ENCODE measurements at regions not wholly inside any gene's neighbourhood (a gene's known extent, or its start where the extent isn't known, plus 50 kb on each side); places are given as distances from the start of the nearest gene placed in this dataset.

- no peaks in the 10 kb centered on the region for H3K36me3 ChIP-seq (ENCODE audit: control insufficient read depth in 2 of 2, extremely low read depth in 1 of 2, insufficient read depth in 2 of 2, low read length in 2 of 2)
- BruUV-seq (replicated peaks), result no TSS peak
- DNase-seq (ENCODE audit: low read depth, low spot score), result no peak
- H3K4me1 ChIP-seq (ENCODE audit: control insufficient read depth, extremely low read depth, insufficient read depth, low read length), result no peaks in the 10 kb centered on the region
- dilution Hi-C loops (cut with MboI; ENCODE audit: extremely low pct_ligation_motif_present, low sequenced_read_pairs), result no loop called here
- H3K27me3 ChIP-seq (ENCODE audit: control insufficient read depth in 2 of 2, insufficient read depth in 2 of 2, low read length in 2 of 2), result no peaks in the 10 kb centered on the region
- no peak overlapping the region for H3K9ac ChIP-seq (replicated peaks; ENCODE audit: extremely low read depth, insufficient read depth, low read length)
- H3K4me3 ChIP-seq (replicated peaks in 1 of 3; ENCODE audit: insufficient read depth in 1 of 3, low read depth in 1 of 3, low read length in 3 of 3), result no peak overlapping the region
- no peak overlapping the region for H2AFZ ChIP-seq (ENCODE audit: low read depth, low read length)
- ChIA-PET POLR2A (no interaction called here), CTCF (interaction anchor here (0.7 to 1.9 kb wide), 4 partner anchors 9 to 201 kb away, joined by 3 to 5 read pairs (median 4); no protein-coding TSS in a partner anchor)
- no peaks in the 10 kb centered on the region for H4K20me1 ChIP-seq (replicated peaks; ENCODE audit: control insufficient read depth, extremely low read depth, insufficient read depth, low read length)
- H3K9me3 ChIP-seq (replicated peaks; ENCODE audit: control insufficient read depth, insufficient read depth, low read length), result no peaks in the 10 kb centered on the region
- no peak overlapping the region for H3K27ac ChIP-seq (ENCODE audit: insufficient read depth, low read depth, low read length)
- TF ChIP-seq GATA2 (IDR thresholded peaks at IDR 0.05; ENCODE audit: insufficient read depth, insufficient read length, low read depth, low read length) (no peak), POLR2AphosphoS5 (IDR thresholded peaks at IDR 0.05; ENCODE audit: insufficient read depth, low read depth, low read length) (no peak), JUN (IDR thresholded peaks at IDR 0.05; ENCODE audit: borderline replicate concordance, insufficient read depth, insufficient read length, low read depth) (no peak), POLR2A (IDR thresholded peaks at IDR 0.05; ENCODE audit: low read depth, low read length) (no peak), MYC (IDR thresholded peaks at IDR 0.05; ENCODE audit: low read depth, low read length) (no peak), FOS (IDR thresholded peaks at IDR 0.05; ENCODE audit: borderline replicate concordance, insufficient read depth, low read length) (no peak), CTCF (IDR thresholded peaks at IDR 0.05; ENCODE audit: extremely low read depth in 1 of 2, insufficient read depth in 1 of 2, low read depth in 1 of 2, low read length in 2 of 2) (no peak), MAX (IDR thresholded peaks at IDR 0.05; ENCODE audit: insufficient read depth, insufficient read length) (no peak), EZH2 (IDR thresholded peaks at IDR 0.05; ENCODE audit: borderline replicate concordance, low read depth, low read length, severe bottlenecking) (no peak)
- H3K79me2 ChIP-seq (ENCODE audit: control insufficient read depth, insufficient read depth, low read length), result no peaks in the 10 kb centered on the region
- no peak overlapping the region for H3K4me2 ChIP-seq (ENCODE audit: insufficient read depth, low read length)
- FAIRE-seq, result no peak
- no peaks in the 10 kb centered on the region for H3K9me1 ChIP-seq (replicated peaks; ENCODE audit: control insufficient read depth, extremely low read depth, insufficient read depth, low read length)
- intact Hi-C loops (cut with micrococcal nuclease), result no loop called here
These were observed 410.5 kb downstream of the PPP3CA start for GRCh38 chr4:100936661-100937375.

All from endothelial cell of umbilical vein (primary cell).